Tibial nerve (tissue), 4 donors: ENCODE measurements at regions not wholly inside any gene's neighbourhood (a gene's known extent, or its start where the extent isn't known, plus 50 kb on each side); places are given as distances from the start of the nearest gene placed in this dataset.

ENCODE experiments used
- EP300 ChIP-seq, 2 donors: sonication (generic); formaldehyde crosslinking; IDR thresholded peaks; one replicate each; pipeline ENCODE4 v1.6.1; 2017; ENCODE audit warnings: antibody characterized with exemption in 2 of 2, mild to moderate bottlenecking in 1 of 2
- POLR2A ChIP-seq, 2 donors: fragments of 450-650 bp; IDR thresholded peaks; one replicate each; pipeline ENCODE4 v1.6.1; 2017; ENCODE audit warnings: antibody characterized with exemption in 2 of 2, mild to moderate bottlenecking in 2 of 2, moderate library complexity in 2 of 2
- TF ChIP-seq, protein P1 (sequence below), 5 experiments: fragments of 200-600 bp in 3 of 5; fragments of 450-650 bp in 2 of 5; sonication (generic) in 3 of 5; IDR thresholded peaks; one replicate each; pipeline ENCODE4 v1.5.1; 2016 to 2019; ENCODE audit warnings: antibody characterized with exemption in 5 of 5, mild to moderate bottlenecking in 3 of 5, moderate library complexity in 2 of 5

DNA sequence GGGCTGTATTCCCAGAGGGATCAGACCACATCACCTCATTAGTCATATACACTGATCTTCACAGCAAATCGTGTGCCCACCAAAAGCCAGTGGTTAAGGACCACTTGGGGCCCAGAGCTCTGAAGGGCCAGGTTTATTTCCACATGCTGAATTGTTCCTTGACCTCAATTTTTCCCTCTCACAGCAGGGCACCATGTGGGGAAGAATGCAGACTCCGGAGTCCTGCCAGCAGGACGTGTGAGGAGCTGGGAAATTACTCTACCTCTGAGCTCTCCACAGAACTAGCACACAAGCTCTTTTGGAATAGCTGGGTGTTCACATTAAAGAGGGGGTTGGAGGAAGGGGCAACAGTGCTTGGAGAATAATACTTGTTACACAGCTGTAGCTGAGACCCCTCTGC lies 57.6 kb upstream of the SEL1L start:
- TF ChIP-seq POLR2A (IDR thresholded peaks at IDR 0.05) (no peak), EP300 (IDR thresholded peaks at IDR 0.05) (no peak)
- TF ChIP-seq, protein P1, sequence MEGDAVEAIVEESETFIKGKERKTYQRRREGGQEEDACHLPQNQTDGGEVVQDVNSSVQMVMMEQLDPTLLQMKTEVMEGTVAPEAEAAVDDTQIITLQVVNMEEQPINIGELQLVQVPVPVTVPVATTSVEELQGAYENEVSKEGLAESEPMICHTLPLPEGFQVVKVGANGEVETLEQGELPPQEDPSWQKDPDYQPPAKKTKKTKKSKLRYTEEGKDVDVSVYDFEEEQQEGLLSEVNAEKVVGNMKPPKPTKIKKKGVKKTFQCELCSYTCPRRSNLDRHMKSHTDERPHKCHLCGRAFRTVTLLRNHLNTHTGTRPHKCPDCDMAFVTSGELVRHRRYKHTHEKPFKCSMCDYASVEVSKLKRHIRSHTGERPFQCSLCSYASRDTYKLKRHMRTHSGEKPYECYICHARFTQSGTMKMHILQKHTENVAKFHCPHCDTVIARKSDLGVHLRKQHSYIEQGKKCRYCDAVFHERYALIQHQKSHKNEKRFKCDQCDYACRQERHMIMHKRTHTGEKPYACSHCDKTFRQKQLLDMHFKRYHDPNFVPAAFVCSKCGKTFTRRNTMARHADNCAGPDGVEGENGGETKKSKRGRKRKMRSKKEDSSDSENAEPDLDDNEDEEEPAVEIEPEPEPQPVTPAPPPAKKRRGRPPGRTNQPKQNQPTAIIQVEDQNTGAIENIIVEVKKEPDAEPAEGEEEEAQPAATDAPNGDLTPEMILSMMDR (IDR thresholded peaks at IDR 0.05), result no peak
